Fibroblast of the aortic adventitia (primary cell): ENCODE measurements at regions not wholly inside any gene's neighbourhood (a gene's known extent, or its start where the extent isn't known, plus 50 kb on each side); places are given as distances from the start of the nearest gene placed in this dataset.

ENCODE experiments used
- DNase-seq: peaks from one replicate; pipeline ENCODE4 v3.0.0-alpha.2; 2010; ENCODE audit warnings: low read depth
- H3K4me3 ChIP-seq: 2 replicates; pipeline ENCODE4 v1.5.1; 2011; ENCODE audit warnings: low read depth, mild to moderate bottlenecking, control low read depth, low read length, moderate library complexity
- CTCF ChIP-seq: IDR thresholded peaks from 2 replicates; pipeline ENCODE4 v1.5.1; 2011; ENCODE audit warnings: mild to moderate bottlenecking, low read length, control low read depth, inconsistent platforms; ENCODE audit not compliant: insufficient read depth

- DNase-seq: no peak
- H3K4me3 ChIP-seq: no peak overlapping the region
- TF ChIP-seq CTCF: no peak
These were observed 880.4 kb downstream of the TRIB2 start for GRCh38 chr2:13597176-13597575.

- DNase-seq: no peak
- TF ChIP-seq CTCF: no peak
- no peak overlapping the region for H3K4me3 ChIP-seq
These were observed 884.8 kb downstream of the TRIB2 start for GRCh38 chr2:13601506-13601905.

- no peak for TF ChIP-seq CTCF
- no peak for DNase-seq
These were observed 888.4 kb downstream of the TRIB2 start for GRCh38 chr2:13604951-13605661.

GRCh38 chr2:13607139-13607538 lies 890.4 kb downstream of the TRIB2 start:
- DNase-seq: no peak
- TF ChIP-seq CTCF: no peak
- no peak overlapping the region for H3K4me3 ChIP-seq

More at GRCh38 chr2:13604951-13605661, 888.4 kb downstream of the TRIB2 start:
- no peak overlapping the region for H3K4me3 ChIP-seq

- no peak for DNase-seq
- no peak overlapping the region for H3K4me3 ChIP-seq
- no peak for TF ChIP-seq CTCF
These were observed 895.2 kb downstream of the TRIB2 start for GRCh38 chr2:13611939-13612338.

GRCh38 chr2:13616059-13616458 lies 899.3 kb downstream of the TRIB2 start:
- no peak overlapping the region for H3K4me3 ChIP-seq
- no peak for TF ChIP-seq CTCF
- no peak for DNase-seq

- H3K4me3 ChIP-seq: no peak overlapping the region
- no peak for TF ChIP-seq CTCF
- DNase-seq: no peak
These were observed 899.9 kb downstream of the TRIB2 start for GRCh38 chr2:13616616-13617015.
